Memory B cell (primary cell): ENCODE measurements at regions not wholly inside any gene's neighbourhood (a gene's known extent, or its start where the extent isn't known, plus 50 kb on each side); places are given as distances from the start of the nearest gene placed in this dataset.

Experiments
- ATAC-seq: fragments of 150-1000 bp; cut with Tn5 transposase; 2 replicates; pipeline ENCODE4 v1.10.0; 2021; ENCODE audit warnings: low read depth, mild to moderate bottlenecking, moderate library complexity
- DNase-seq, 2 donors: peaks; one replicate each; pipeline ENCODE4 v3.0.0; 2022; ENCODE audit warnings: low spot score in 2 of 2
- H3K27ac Mint-ChIP-seq: one replicate; pipeline ENCODE4 v1.8.0; 2022; ENCODE audit warnings: mild to moderate bottlenecking, moderate library complexity, mixed read lengths
- H3K27me3 Mint-ChIP-seq: one replicate; pipeline ENCODE4 v1.8.0; 2022; ENCODE audit warnings: mixed read lengths
- H3K36me3 Mint-ChIP-seq: one replicate; pipeline ENCODE4 v1.8.0; 2022; ENCODE audit warnings: mild to moderate bottlenecking, mixed read lengths
- H3K4me1 Mint-ChIP-seq: one replicate; pipeline ENCODE4 v1.8.0; 2022; ENCODE audit warnings: mixed read lengths
- H3K4me3 Mint-ChIP-seq: one replicate; pipeline ENCODE4 v1.8.0; 2022; ENCODE audit warnings: mild to moderate bottlenecking, moderate library complexity, mixed read lengths
- H3K9me3 Mint-ChIP-seq: one replicate; pipeline ENCODE4 v1.8.0; 2022; ENCODE audit warnings: mixed read lengths

- Mint-ChIP-seq H3K27me3 (no peaks in the 10 kb centered on the region), H3K9me3 (no peaks in the 10 kb centered on the region), H3K4me1 (no peaks in the 10 kb centered on the region), H3K36me3 (no peaks in the 10 kb centered on the region), H3K27ac (no peak overlapping the region), H3K4me3 (no peak overlapping the region)
- no peak for DNase-seq
- ATAC-seq, result no peak
Observed at GRCh38 chr2:104444889-104445288, 409.0 kb upstream of the POU3F3 start.

- DNase-seq (no peak), ATAC-seq (no peak)
- Mint-ChIP-seq H3K27ac (no peak overlapping the region), H3K9me3 (peaks cover 2% of the 10 kb centered on the region), H3K4me3 (no peak overlapping the region), H3K27me3 (no peaks in the 10 kb centered on the region), H3K4me1 (no peaks in the 10 kb centered on the region), H3K36me3 (no peaks in the 10 kb centered on the region)
Observed at GRCh38 chr2:104447831-104448434, 406.0 kb upstream of the POU3F3 start.

GRCh38 chr2:104448661-104449440 is 405.1 kb upstream of the POU3F3 start:
- H3K4me3 Mint-ChIP-seq, result no peak overlapping the region
- ATAC-seq, result no peak
- peaks cover 2% of the 10 kb centered on the region for H3K9me3 Mint-ChIP-seq
- no peaks in the 10 kb centered on the region for H3K4me1 Mint-ChIP-seq
- no peak for DNase-seq
- H3K27me3 Mint-ChIP-seq, result no peaks in the 10 kb centered on the region
- no peak overlapping the region for H3K27ac Mint-ChIP-seq
- no peaks in the 10 kb centered on the region for H3K36me3 Mint-ChIP-seq

GRCh38 chr2:104452558-104452957 is 401.4 kb upstream of the POU3F3 start:
- Mint-ChIP-seq H3K4me1 (no peaks in the 10 kb centered on the region), H3K27me3 (no peaks in the 10 kb centered on the region), H3K9me3 (peaks cover 2% of the 10 kb centered on the region), H3K27ac (no peak overlapping the region), H3K4me3 (no peak overlapping the region), H3K36me3 (no peaks in the 10 kb centered on the region)
- DNase-seq, result no peak
- ATAC-seq, result no peak

- Mint-ChIP-seq H3K27ac (no peak overlapping the region), H3K4me1 (no peaks in the 10 kb centered on the region), H3K36me3 (no peaks in the 10 kb centered on the region), H3K27me3 (peaks cover 6% of the 10 kb centered on the region), H3K4me3 (no peak overlapping the region), H3K9me3 (peaks cover 1% of the 10 kb centered on the region)
- DNase-seq (no peak), ATAC-seq (no peak)
Observed at GRCh38 chr2:104462731-104463130, 391.2 kb upstream of the POU3F3 start.

- peaks cover 6% of the 10 kb centered on the region for H3K27me3 Mint-ChIP-seq
- H3K4me1 Mint-ChIP-seq, result no peaks in the 10 kb centered on the region
- DNase-seq (no peak), ATAC-seq (no peak)
- no peak overlapping the region for H3K27ac Mint-ChIP-seq
- H3K36me3 Mint-ChIP-seq, result no peaks in the 10 kb centered on the region
- no peak overlapping the region for H3K4me3 Mint-ChIP-seq
- peaks cover 1% of the 10 kb centered on the region for H3K9me3 Mint-ChIP-seq
Observed at GRCh38 chr2:104465981-104466380, 387.9 kb upstream of the POU3F3 start.

GRCh38 chr2:104468846-104469245 is 385.1 kb upstream of the POU3F3 start:
- H3K27me3 Mint-ChIP-seq, result peaks cover 6% of the 10 kb centered on the region
- ATAC-seq (no peak), DNase-seq (no peak)
- H3K4me3 Mint-ChIP-seq, result no peak overlapping the region
- no peaks in the 10 kb centered on the region for H3K9me3 Mint-ChIP-seq
- H3K36me3 Mint-ChIP-seq, result no peaks in the 10 kb centered on the region
- H3K27ac Mint-ChIP-seq, result no peak overlapping the region
- H3K4me1 Mint-ChIP-seq, result no peaks in the 10 kb centered on the region

- ATAC-seq, result no peak
- no peaks in the 10 kb centered on the region for H3K9me3 Mint-ChIP-seq
Observed at GRCh38 chr2:104472076-104472475, 381.8 kb upstream of the POU3F3 start.

GRCh38 chr2:104473546-104473945 is 380.4 kb upstream of the POU3F3 start:
- no peak for DNase-seq

More at GRCh38 chr2:104472076-104472475, 381.8 kb upstream of the POU3F3 start:
- no peaks in the 10 kb centered on the region for H3K4me1 Mint-ChIP-seq
- H3K27me3 Mint-ChIP-seq, result no peaks in the 10 kb centered on the region
- no peaks in the 10 kb centered on the region for H3K36me3 Mint-ChIP-seq
- H3K4me3 Mint-ChIP-seq, result no peak overlapping the region
- no peak for DNase-seq
- H3K27ac Mint-ChIP-seq, result no peak overlapping the region

GRCh38 chr2:104474716-104475115 is 379.2 kb upstream of the POU3F3 start:
- no peak for ATAC-seq
- Mint-ChIP-seq H3K27ac (no peak overlapping the region), H3K36me3 (no peaks in the 10 kb centered on the region), H3K9me3 (no peaks in the 10 kb centered on the region), H3K4me3 (no peak overlapping the region), H3K4me1 (no peaks in the 10 kb centered on the region), H3K27me3 (no peaks in the 10 kb centered on the region)
- no peak for DNase-seq

More at GRCh38 chr2:104473546-104473945, 380.4 kb upstream of the POU3F3 start:
- no peaks in the 10 kb centered on the region for H3K4me1 Mint-ChIP-seq
- no peak for ATAC-seq
- H3K27ac Mint-ChIP-seq, result no peak overlapping the region
- H3K36me3 Mint-ChIP-seq, result no peaks in the 10 kb centered on the region
- no peaks in the 10 kb centered on the region for H3K9me3 Mint-ChIP-seq
- H3K4me3 Mint-ChIP-seq, result no peak overlapping the region
- H3K27me3 Mint-ChIP-seq, result no peaks in the 10 kb centered on the region

GRCh38 chr2:104476075-104476474 is 377.8 kb upstream of the POU3F3 start:
- DNase-seq (no peak), ATAC-seq (no peak)
- H3K9me3 Mint-ChIP-seq, result no peaks in the 10 kb centered on the region
- no peaks in the 10 kb centered on the region for H3K36me3 Mint-ChIP-seq
- H3K4me3 Mint-ChIP-seq, result no peak overlapping the region
- no peaks in the 10 kb centered on the region for H3K27me3 Mint-ChIP-seq
- H3K27ac Mint-ChIP-seq, result no peak overlapping the region
- no peaks in the 10 kb centered on the region for H3K4me1 Mint-ChIP-seq

GRCh38 chr2:104476563-104476988 is 377.3 kb upstream of the POU3F3 start:
- no peak for DNase-seq
- ATAC-seq, result no peak
- no peaks in the 10 kb centered on the region for H3K4me1 Mint-ChIP-seq
- H3K4me3 Mint-ChIP-seq, result no peak overlapping the region
- H3K27ac Mint-ChIP-seq, result no peak overlapping the region
- no peaks in the 10 kb centered on the region for H3K9me3 Mint-ChIP-seq
- H3K27me3 Mint-ChIP-seq, result no peaks in the 10 kb centered on the region
- no peaks in the 10 kb centered on the region for H3K36me3 Mint-ChIP-seq

GRCh38 chr2:104481341-104481740 is 372.6 kb upstream of the POU3F3 start:
- H3K4me1 Mint-ChIP-seq, result no peaks in the 10 kb centered on the region
- H3K27me3 Mint-ChIP-seq, result peaks cover 4% of the 10 kb centered on the region
- DNase-seq (no peak), ATAC-seq (no peak)
- H3K27ac Mint-ChIP-seq, result no peak overlapping the region
- H3K4me3 Mint-ChIP-seq, result no peak overlapping the region
- no peaks in the 10 kb centered on the region for H3K36me3 Mint-ChIP-seq
- H3K9me3 Mint-ChIP-seq, result no peaks in the 10 kb centered on the region

GRCh38 chr2:104487366-104487765 is 366.5 kb upstream of the POU3F3 start:
- H3K9me3 Mint-ChIP-seq, result no peaks in the 10 kb centered on the region
- H3K27ac Mint-ChIP-seq, result no peak overlapping the region
- ATAC-seq, result no peak
- H3K4me3 Mint-ChIP-seq, result no peak overlapping the region
- H3K36me3 Mint-ChIP-seq, result no peaks in the 10 kb centered on the region
- DNase-seq, result no peak
- H3K27me3 Mint-ChIP-seq, result peaks cover 4% of the 10 kb centered on the region
- H3K4me1 Mint-ChIP-seq, result no peaks in the 10 kb centered on the region

GRCh38 chr2:104493698-104494097 is 360.2 kb upstream of the POU3F3 start:
- DNase-seq, result no peak
- no peak for ATAC-seq
- Mint-ChIP-seq H3K4me1 (no peaks in the 10 kb centered on the region), H3K27ac (no peak overlapping the region), H3K27me3 (peaks cover 5% of the 10 kb centered on the region), H3K4me3 (no peak overlapping the region), H3K36me3 (no peaks in the 10 kb centered on the region), H3K9me3 (no peaks in the 10 kb centered on the region)
